ENCODE measurements at regions not wholly inside any gene's neighbourhood (a gene's known extent, or its start where the extent isn't known, plus 50 kb on each side); places are given as distances from the start of the nearest gene placed in this dataset.

DNA sequence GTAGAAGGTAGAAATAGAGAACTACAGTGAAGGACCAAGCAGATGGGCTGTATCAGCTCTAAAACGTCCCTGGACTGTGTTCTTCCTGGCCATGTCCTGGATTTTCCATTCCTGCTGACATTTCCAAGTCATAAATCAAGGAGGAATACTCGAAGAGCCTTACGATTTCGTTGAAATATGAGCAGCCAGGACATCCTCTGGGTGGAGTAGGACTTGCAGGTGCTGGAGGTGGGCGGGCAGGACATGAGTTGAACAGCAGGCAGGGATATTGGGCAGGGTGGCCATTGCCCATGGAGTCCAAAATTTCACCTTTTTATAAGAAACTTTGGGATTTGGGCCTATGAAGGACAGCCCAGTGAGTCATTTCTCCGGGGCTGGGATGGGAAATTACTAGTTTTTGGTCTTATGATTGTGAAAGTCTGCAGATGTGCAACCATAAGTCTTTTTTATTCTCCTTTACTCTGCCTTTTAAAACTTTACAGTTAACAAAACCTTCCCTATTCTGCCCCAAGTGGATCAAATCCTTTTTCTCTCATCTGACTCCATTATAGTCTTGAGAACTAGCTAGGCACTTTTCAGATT is 88.8 kb downstream of the TMX1 start:
- no peaks in the 10 kb centered on the region for H3K9me3 ChIP-seq (replicated peaks; ENCODE audit: control insufficient read depth, low read depth, low read length)
- no peaks in the 10 kb centered on the region for H3K27me3 ChIP-seq (ENCODE audit: control insufficient read depth, insufficient read depth, low read length)
- no peak overlapping the region for H3K4me3 ChIP-seq (ENCODE audit: low read length)
- WGBS (ENCODE audit: insufficient coverage) = 41% methylated on average over 3 of the region's 6 CpGs
- H3K4me1 ChIP-seq (ENCODE audit: control insufficient read depth, insufficient read depth, low read length) = peaks cover 26% of the 10 kb centered on the region
- DNase-seq = peak; percentile 94
- peak overlapping the region; percentile 88 for H3K27ac ChIP-seq (ENCODE audit: low read length)
- H3K36me3 ChIP-seq (ENCODE audit: control insufficient read depth, insufficient read depth, low read length) = no peaks in the 10 kb centered on the region

DNA sequence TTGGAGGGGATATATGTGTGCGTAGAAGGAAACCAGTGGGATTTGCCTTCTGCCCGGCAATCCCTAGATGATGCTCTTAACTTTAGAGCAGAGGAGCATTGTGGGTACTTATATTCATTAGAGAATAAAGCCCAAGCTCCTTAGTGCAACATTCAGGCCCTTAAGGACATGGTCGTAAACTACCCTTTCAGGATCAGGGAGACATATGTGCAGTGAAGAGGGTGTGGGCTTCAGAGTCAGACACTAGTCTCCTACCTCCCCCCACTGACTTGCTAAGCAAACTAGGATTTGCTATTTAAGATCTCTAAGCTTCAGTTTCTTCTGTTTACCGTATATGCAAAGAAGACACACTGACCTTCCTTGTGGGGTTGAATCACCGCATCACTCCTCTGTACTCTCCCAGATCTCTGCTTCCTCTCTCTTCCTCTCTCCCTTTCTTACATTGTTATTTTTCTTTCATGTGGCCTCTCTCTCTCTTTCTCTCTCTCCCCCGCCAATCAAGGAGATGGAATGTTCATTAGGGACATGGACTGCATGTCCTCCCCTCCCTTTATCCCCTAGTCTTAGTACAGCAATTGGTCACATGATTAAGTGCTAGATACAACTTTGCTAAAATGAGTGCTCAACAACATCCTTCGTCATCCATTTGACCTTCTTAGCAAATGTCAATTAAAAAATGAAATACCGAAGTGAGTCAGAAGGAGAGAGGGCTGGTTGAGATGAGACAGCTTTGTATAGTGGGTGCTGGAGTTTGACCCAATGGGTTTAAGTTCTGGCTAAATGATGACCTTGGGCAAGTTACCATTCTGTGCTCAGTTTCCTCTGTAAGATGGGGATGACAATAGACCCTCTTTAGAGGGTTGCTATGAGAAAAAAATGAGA is 91.7 kb downstream of the TMX1 start:
- no peaks in the 10 kb centered on the region for H3K9me3 ChIP-seq (replicated peaks; ENCODE audit: control insufficient read depth, low read depth, low read length)
- no peaks in the 10 kb centered on the region for H3K27me3 ChIP-seq (ENCODE audit: control insufficient read depth, insufficient read depth, low read length)
- peaks cover 52% of the 10 kb centered on the region for H3K4me1 ChIP-seq (ENCODE audit: control insufficient read depth, insufficient read depth, low read length)
- no peaks in the 10 kb centered on the region for H3K36me3 ChIP-seq (ENCODE audit: control insufficient read depth, insufficient read depth, low read length)
- H3K4me3 ChIP-seq (ENCODE audit: low read length) = no peak overlapping the region
- H3K27ac ChIP-seq (ENCODE audit: low read length) = no peak overlapping the region
- 81% methylated on average over 4 of the region's 8 CpGs for WGBS (ENCODE audit: insufficient coverage)
- DNase-seq = no peak

DNA sequence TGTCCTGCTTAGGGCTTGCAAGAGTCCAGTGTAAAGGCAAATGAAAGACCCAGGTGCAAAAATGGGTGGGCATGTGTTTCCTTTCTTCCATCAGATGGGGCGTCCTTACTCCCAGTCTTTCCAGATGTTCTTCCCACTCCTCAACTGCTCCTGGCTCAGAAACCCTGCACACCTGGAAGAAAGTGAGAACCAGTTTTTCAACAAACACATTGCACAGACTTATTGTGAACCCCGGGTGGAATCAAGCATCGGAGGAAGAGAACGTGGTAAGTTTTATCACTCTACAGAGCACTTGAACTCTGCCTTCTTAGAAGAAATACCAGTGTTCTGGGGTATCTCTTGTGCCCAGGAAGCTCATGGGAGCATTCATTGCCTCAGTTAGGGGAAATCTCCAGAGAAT is 93.3 kb downstream of the TMX1 start:
- H3K27ac ChIP-seq (ENCODE audit: low read length) = peak overlapping the region; percentile 26
- no peak for DNase-seq
- H3K36me3 ChIP-seq (ENCODE audit: control insufficient read depth, insufficient read depth, low read length) = no peaks in the 10 kb centered on the region
- H3K4me3 ChIP-seq (ENCODE audit: low read length) = no peak overlapping the region
- no peaks in the 10 kb centered on the region for H3K27me3 ChIP-seq (ENCODE audit: control insufficient read depth, insufficient read depth, low read length)
- 88% methylated on average over 3 of the region's 4 CpGs for WGBS (ENCODE audit: insufficient coverage)
- peaks cover 46% of the 10 kb centered on the region for H3K4me1 ChIP-seq (ENCODE audit: control insufficient read depth, insufficient read depth, low read length)
- no peaks in the 10 kb centered on the region for H3K9me3 ChIP-seq (replicated peaks; ENCODE audit: control insufficient read depth, low read depth, low read length)

DNA sequence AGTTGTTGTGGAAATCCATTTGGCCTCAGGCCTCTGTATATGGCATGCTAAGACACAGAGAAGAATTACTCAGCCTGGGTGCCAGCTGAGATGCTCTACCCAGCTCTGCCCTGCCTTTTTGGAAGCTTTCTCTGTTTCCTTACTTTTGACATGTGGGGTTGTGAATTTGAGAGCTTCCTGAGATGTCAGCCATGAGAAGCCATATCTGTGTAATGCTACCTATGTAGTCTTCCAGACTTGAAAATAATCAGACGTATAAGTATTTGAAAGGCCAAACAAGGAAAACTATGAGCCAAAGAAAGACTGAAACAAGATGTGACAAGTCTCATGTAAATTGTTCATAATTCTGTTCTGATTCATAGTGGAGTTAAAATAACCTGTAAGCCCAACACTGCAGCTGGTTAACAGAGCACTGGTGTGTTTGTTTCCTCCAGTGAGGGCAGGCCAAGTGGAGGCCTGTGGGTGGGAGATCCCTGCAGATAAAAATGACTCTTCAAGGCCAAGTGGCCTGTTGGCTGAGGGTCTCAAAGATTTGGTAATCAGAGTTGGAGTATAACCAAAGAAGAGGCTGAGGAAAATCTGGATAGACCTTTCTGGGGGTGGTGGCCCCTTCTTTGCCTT is 94.0 kb downstream of the TMX1 start:
- peak overlapping the region; percentile 62 for H3K27ac ChIP-seq (ENCODE audit: low read length)
- no CpG with 5 or more reads among the region's 1 CpG for WGBS (ENCODE audit: insufficient coverage)

DNA sequence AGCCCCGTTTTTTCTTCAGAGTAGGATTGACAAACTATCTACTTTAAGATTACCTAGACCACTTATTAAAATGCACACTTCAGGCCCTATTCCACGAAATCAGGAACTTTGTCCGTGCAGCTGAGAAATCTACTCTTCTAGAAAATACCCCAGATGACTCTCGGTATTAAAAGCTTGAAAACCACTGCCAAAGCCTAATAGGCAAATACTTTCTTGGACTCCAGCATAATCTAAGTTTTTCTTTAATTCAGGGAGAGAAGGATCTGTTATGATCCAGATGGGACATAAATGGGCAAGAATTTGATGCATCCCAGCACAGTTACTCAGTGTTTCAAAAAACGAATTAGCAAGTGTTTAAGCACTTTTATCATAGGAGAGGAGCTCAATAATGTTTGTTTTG is 94.5 kb downstream of the TMX1 start:
- WGBS (ENCODE audit: insufficient coverage) = 17% methylated on average over 3 of the region's 5 CpGs
- H3K27me3 ChIP-seq (ENCODE audit: control insufficient read depth, insufficient read depth, low read length) = no peaks in the 10 kb centered on the region
- peak; percentile 65 for DNase-seq
- H3K27ac ChIP-seq (ENCODE audit: low read length) = peak overlapping the region; percentile 62
- peaks cover 39% of the 10 kb centered on the region for H3K4me1 ChIP-seq (ENCODE audit: control insufficient read depth, insufficient read depth, low read length)
- no peaks in the 10 kb centered on the region for H3K36me3 ChIP-seq (ENCODE audit: control insufficient read depth, insufficient read depth, low read length)
- H3K4me3 ChIP-seq (ENCODE audit: low read length) = no peak overlapping the region
- H3K9me3 ChIP-seq (replicated peaks; ENCODE audit: control insufficient read depth, low read depth, low read length) = no peaks in the 10 kb centered on the region

More for the DNA sequence above, 94.0 kb downstream of the TMX1 start:
- no peaks in the 10 kb centered on the region for H3K27me3 ChIP-seq (ENCODE audit: control insufficient read depth, insufficient read depth, low read length)
- H3K4me3 ChIP-seq (ENCODE audit: low read length) = no peak overlapping the region
- DNase-seq = no peak
- H3K9me3 ChIP-seq (replicated peaks; ENCODE audit: control insufficient read depth, low read depth, low read length) = no peaks in the 10 kb centered on the region
- H3K36me3 ChIP-seq (ENCODE audit: control insufficient read depth, insufficient read depth, low read length) = no peaks in the 10 kb centered on the region
- H3K4me1 ChIP-seq (ENCODE audit: control insufficient read depth, insufficient read depth, low read length) = peaks cover 39% of the 10 kb centered on the region

DNA sequence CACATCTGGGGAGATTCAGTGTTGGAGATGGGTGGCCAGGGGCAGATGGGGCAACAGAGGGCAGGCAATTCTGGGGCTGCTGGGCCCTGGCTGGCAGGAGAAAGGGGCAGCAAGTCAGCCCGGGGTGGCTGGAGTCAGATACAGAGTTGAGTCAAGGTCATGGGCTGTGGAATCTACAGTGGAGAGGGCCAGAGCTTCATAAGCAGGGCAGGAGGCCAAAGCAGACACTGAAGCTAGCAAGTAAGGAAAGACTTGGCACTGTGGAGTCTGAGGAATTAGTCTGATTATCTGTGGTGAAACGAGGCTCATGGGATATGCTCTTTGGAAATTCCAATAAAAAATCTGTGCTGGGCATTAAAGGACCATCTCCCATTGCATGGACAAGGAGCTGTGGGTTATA is 95.5 kb downstream of the TMX1 start:
- DNase-seq = peak; percentile 87
- WGBS (ENCODE audit: insufficient coverage) = 27% methylated on average over 2 of the region's 2 CpGs
- Histone ChIP-seq H3K9me3 (replicated peaks; ENCODE audit: control insufficient read depth, low read depth, low read length) (no peaks in the 10 kb centered on the region), H3K27ac (ENCODE audit: low read length) (peak overlapping the region; percentile 69), H3K27me3 (ENCODE audit: control insufficient read depth, insufficient read depth, low read length) (no peaks in the 10 kb centered on the region), H3K4me1 (ENCODE audit: control insufficient read depth, insufficient read depth, low read length) (peaks cover 39% of the 10 kb centered on the region), H3K36me3 (ENCODE audit: control insufficient read depth, insufficient read depth, low read length) (no peaks in the 10 kb centered on the region), H3K4me3 (ENCODE audit: low read length) (no peak overlapping the region)

DNA sequence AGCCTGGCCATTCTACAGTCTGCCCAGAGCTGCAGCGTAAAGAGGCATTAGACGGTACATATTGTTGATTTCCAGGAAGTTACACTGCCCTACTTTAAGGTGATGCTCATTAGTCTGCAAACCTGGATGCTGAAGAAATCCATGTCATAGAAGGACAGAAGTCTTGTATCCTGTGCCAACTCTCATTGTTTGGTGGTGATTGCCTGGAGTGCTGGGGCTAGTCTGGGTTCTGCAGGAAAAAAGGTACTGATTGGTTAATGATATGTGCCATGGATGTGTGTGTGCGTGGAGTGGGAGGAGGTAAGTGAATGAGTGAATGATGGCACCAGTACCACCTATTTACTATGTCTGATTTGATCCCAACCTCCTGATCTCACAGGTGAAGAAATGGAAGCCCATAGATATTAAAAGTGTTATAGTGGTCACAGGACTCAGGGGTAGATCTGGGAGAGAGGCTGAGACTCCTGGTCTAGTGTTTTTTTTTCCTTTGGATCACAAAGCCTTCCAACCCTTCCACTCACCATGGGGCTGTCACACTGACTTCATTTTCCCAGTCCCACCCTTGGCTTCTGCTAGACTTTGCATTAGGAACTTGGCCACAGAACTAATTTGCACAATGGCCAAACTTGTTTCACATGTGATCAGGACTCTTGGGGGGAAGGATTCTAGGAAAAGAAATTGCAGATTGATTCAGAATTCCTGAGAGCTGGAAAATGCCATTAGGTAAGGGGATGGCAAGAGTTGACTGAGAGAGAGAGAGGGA is 96.1 kb downstream of the TMX1 start:
- H3K36me3 ChIP-seq (ENCODE audit: control insufficient read depth, insufficient read depth, low read length) = no peaks in the 10 kb centered on the region
- H3K9me3 ChIP-seq (replicated peaks; ENCODE audit: control insufficient read depth, low read depth, low read length) = no peaks in the 10 kb centered on the region
- H3K27ac ChIP-seq (ENCODE audit: low read length) = peak overlapping the region; percentile 69
- H3K4me1 ChIP-seq (ENCODE audit: control insufficient read depth, insufficient read depth, low read length) = peaks cover 39% of the 10 kb centered on the region
- WGBS (ENCODE audit: insufficient coverage) = 53% methylated on average over 2 of the region's 3 CpGs
- DNase-seq = peak; percentile 94
- H3K4me3 ChIP-seq (ENCODE audit: low read length) = no peak overlapping the region
- no peaks in the 10 kb centered on the region for H3K27me3 ChIP-seq (ENCODE audit: control insufficient read depth, insufficient read depth, low read length)

DNA sequence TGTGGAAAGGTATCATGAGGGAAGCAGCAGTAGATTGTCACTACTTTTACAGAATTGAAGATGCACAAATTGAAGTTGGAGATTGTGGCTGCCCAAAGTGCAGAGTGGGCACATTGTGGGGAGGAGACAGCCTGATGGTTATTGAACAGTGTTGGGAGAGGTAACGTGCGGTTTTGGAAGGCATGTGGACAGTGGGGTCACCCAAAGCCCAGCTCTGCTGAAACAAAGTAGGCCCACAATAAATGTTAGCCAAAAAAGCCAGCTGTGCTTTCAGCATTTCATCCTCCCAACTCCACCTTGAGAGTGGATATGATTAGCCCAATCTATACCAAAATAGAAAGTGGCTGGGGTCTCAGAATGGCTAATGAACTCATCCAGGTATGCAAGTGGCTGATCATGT is 96.7 kb downstream of the TMX1 start:
- Histone ChIP-seq H3K9me3 (replicated peaks; ENCODE audit: control insufficient read depth, low read depth, low read length) (no peaks in the 10 kb centered on the region), H3K4me1 (ENCODE audit: control insufficient read depth, insufficient read depth, low read length) (peaks cover 39% of the 10 kb centered on the region), H3K27ac (ENCODE audit: low read length) (peak overlapping the region; percentile 69), H3K4me3 (ENCODE audit: low read length) (no peak overlapping the region), H3K36me3 (ENCODE audit: control insufficient read depth, insufficient read depth, low read length) (no peaks in the 10 kb centered on the region), H3K27me3 (ENCODE audit: control insufficient read depth, insufficient read depth, low read length) (no peaks in the 10 kb centered on the region)
- peak; percentile 35 for DNase-seq
- WGBS (ENCODE audit: insufficient coverage) = 0% methylated on average over 1 of the region's 2 CpGs

DNA sequence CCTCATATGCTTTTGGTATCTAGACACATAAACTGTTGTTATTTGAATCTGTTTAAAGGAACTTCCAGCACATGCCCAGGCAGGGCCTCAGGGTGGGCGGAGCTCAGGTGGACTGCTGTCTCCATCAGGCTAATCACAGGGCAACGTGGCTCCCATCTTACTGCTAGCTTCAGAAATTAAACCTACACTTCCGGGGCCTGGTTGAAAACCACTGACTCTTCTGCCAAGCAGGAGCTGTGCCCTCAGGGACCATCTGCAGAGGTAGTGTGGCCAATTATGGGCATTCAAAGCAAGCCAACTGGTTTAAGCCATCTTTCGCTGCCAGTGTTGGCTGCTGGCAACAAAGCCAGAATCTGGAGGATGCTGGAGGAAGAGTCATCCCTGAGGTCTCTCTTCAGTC is 97.5 kb downstream of the TMX1 start:
- Histone ChIP-seq H3K4me3 (ENCODE audit: low read length) (no peak overlapping the region), H3K27ac (ENCODE audit: low read length) (no peak overlapping the region), H3K36me3 (ENCODE audit: control insufficient read depth, insufficient read depth, low read length) (no peaks in the 10 kb centered on the region), H3K9me3 (replicated peaks; ENCODE audit: control insufficient read depth, low read depth, low read length) (no peaks in the 10 kb centered on the region), H3K4me1 (ENCODE audit: control insufficient read depth, insufficient read depth, low read length) (peaks cover 39% of the 10 kb centered on the region), H3K27me3 (ENCODE audit: control insufficient read depth, insufficient read depth, low read length) (no peaks in the 10 kb centered on the region)
- no peak for DNase-seq
- WGBS (ENCODE audit: insufficient coverage) = 64% methylated on average over 2 of the region's 4 CpGs

DNA sequence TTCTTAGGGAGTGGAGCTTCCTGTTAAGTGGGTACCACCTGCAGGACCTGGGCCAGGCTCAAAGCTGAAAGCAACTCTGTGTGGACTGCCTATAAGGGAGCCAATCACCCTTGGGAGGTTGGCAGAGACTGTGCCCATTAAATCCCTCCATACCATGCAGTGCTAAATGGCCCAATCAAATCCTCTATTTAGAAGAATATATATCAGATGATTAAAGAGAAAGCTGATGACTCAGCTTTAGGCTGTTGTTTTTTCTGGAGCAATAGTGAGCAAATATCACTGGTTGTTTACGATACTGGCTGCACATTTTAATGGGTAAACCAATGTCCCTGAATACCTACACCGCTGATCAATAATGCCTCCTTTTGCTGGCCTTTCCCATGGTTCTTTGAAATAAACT is 101.3 kb downstream of the TMX1 start:
- no peaks in the 10 kb centered on the region for H3K9me3 ChIP-seq (replicated peaks; ENCODE audit: control insufficient read depth, low read depth, low read length)
- no peaks in the 10 kb centered on the region for H3K36me3 ChIP-seq (ENCODE audit: control insufficient read depth, insufficient read depth, low read length)
- no peak for DNase-seq
- peaks cover 9% of the 10 kb centered on the region for H3K4me1 ChIP-seq (ENCODE audit: control insufficient read depth, insufficient read depth, low read length)
- H3K4me3 ChIP-seq (ENCODE audit: low read length) = no peak overlapping the region
- no CpG with 5 or more reads among the region's 2 CpGs for WGBS (ENCODE audit: insufficient coverage)
- H3K27ac ChIP-seq (ENCODE audit: low read length) = no peak overlapping the region
- H3K27me3 ChIP-seq (ENCODE audit: control insufficient read depth, insufficient read depth, low read length) = no peaks in the 10 kb centered on the region
